H9 (cell line): ENCODE measurements at regions not wholly inside any gene's neighbourhood (a gene's known extent, or its start where the extent isn't known, plus 50 kb on each side); places are given as distances from the start of the nearest gene placed in this dataset.

Experiments used
- DNase-seq: peaks from one replicate; pipeline ENCODE4 v3.0.0-alpha.2; 2017
- H2AFZ ChIP-seq: one replicate; pipeline ENCODE4 v1.6.1; 2013; ENCODE audit warnings: mild to moderate bottlenecking, low read length, control low read depth, moderate library complexity
- H2AK5ac ChIP-seq: 2 replicates; pipeline ENCODE4 v1.6.1; 2013; ENCODE audit warnings: low read length, control low read depth, mixed read lengths; ENCODE audit not compliant: insufficient read length
- H2BK120ac ChIP-seq: one replicate; pipeline ENCODE4 v1.6.1; 2013; ENCODE audit warnings: low read depth, mild to moderate bottlenecking, low read length, control low read depth, inconsistent platforms; ENCODE audit not compliant: poor library complexity, severe bottlenecking
- H2BK12ac ChIP-seq: 2 replicates; pipeline ENCODE4 v1.6.1; 2013; ENCODE audit warnings: low read length, control low read depth, mixed read lengths, low read depth; ENCODE audit not compliant: insufficient read length
- H2BK15ac ChIP-seq: 2 replicates; pipeline ENCODE4 v1.6.1; 2013; ENCODE audit warnings: low read depth, low read length, control low read depth
- H2BK20ac ChIP-seq: one replicate; pipeline ENCODE4 v1.6.1; 2013; ENCODE audit warnings: low read depth, mild to moderate bottlenecking, low read length, control low read depth, inconsistent platforms; ENCODE audit not compliant: poor library complexity, severe bottlenecking
- H2BK5ac ChIP-seq: 2 replicates; pipeline ENCODE4 v1.6.1; 2013; ENCODE audit warnings: low read length, control low read depth, mixed read lengths; ENCODE audit not compliant: insufficient read length
- H3K14ac ChIP-seq: 2 replicates; pipeline ENCODE4 v1.6.1; 2013; ENCODE audit warnings: low read length, control low read depth; ENCODE audit not compliant: insufficient read depth
- H3K18ac ChIP-seq: 2 replicates; pipeline ENCODE4 v1.6.1; 2013; ENCODE audit warnings: low read depth, mild to moderate bottlenecking, mixed read lengths, low read length, control low read depth; ENCODE audit not compliant: insufficient read length
- H3K23ac ChIP-seq: 2 replicates; pipeline ENCODE4 v1.6.1; 2013; ENCODE audit warnings: low read length, control low read depth, mixed read lengths, low read depth; ENCODE audit not compliant: insufficient read length
- H3K23me2 ChIP-seq: 2 replicates; pipeline ENCODE4 v1.6.1; 2013; ENCODE audit warnings: low read depth, mild to moderate bottlenecking, mixed read lengths, low read length, control low read depth; ENCODE audit not compliant: insufficient read length, poor library complexity, severe bottlenecking
- H3K27ac ChIP-seq: 2 replicates; pipeline ENCODE4 v1.5.1; 2013; ENCODE audit warnings: low read length, control low read depth, mixed read lengths, low read depth; ENCODE audit not compliant: insufficient read length
- H3K27me3 ChIP-seq: 2 replicates; pipeline ENCODE4 v1.6.1; 2013; ENCODE audit warnings: low read length, control low read depth, inconsistent platforms; ENCODE audit not compliant: insufficient read depth
- H3K4ac ChIP-seq: 2 replicates; pipeline ENCODE4 v1.6.1; 2013; ENCODE audit warnings: low read depth, mild to moderate bottlenecking, control low read depth, inconsistent platforms, low read length, moderate library complexity
- H3K4me1 ChIP-seq: 2 replicates; pipeline ENCODE4 v1.6.1; 2013; ENCODE audit warnings: low read length, control low read depth, inconsistent platforms; ENCODE audit not compliant: insufficient read depth
- H3K4me2 ChIP-seq: 2 replicates; pipeline ENCODE4 v1.6.1; 2013; ENCODE audit warnings: low read length, control low read depth, mixed read lengths; ENCODE audit not compliant: insufficient read length, insufficient read depth
- H3K56ac ChIP-seq: 2 replicates; pipeline ENCODE4 v1.6.1; 2013; ENCODE audit warnings: low read depth, mild to moderate bottlenecking, mixed read lengths, low read length, control low read depth; ENCODE audit not compliant: insufficient read length
- H3K79me1 ChIP-seq: 2 replicates; pipeline ENCODE4 v1.6.1; 2013; ENCODE audit warnings: low read depth, mild to moderate bottlenecking, moderate library complexity, low read length, control low read depth, inconsistent platforms; ENCODE audit not compliant: insufficient read depth, poor library complexity, severe bottlenecking
- H3K79me2 ChIP-seq: 2 replicates; pipeline ENCODE4 v1.6.1; 2013; ENCODE audit warnings: low read length, control low read depth, inconsistent platforms; ENCODE audit not compliant: insufficient read depth
- H3K9ac ChIP-seq: 2 replicates; pipeline ENCODE4 v1.6.1; 2013; ENCODE audit warnings: low read length, control low read depth, mixed read lengths; ENCODE audit not compliant: insufficient read length; ENCODE audit errors: extremely low read depth
- H3K9me3 ChIP-seq: one replicate; pipeline ENCODE4 v1.6.1; 2013; ENCODE audit warnings: low read depth, low read length, inconsistent platforms; ENCODE audit not compliant: control insufficient read depth
- H3T11ph ChIP-seq: one replicate; pipeline ENCODE4 v1.6.1; 2013; ENCODE audit warnings: mild to moderate bottlenecking, low read length, control low read depth, inconsistent platforms
- H4K20me1 ChIP-seq: one replicate; pipeline ENCODE4 v1.6.1; 2013; ENCODE audit not compliant: control insufficient read depth, insufficient read length, insufficient read depth
- H4K5ac ChIP-seq: 2 replicates; pipeline ENCODE4 v1.6.1; 2013; ENCODE audit warnings: low read depth, mild to moderate bottlenecking, mixed read lengths, low read length, control low read depth; ENCODE audit not compliant: insufficient read length
- H4K8ac ChIP-seq: replicated peaks from 2 replicates; pipeline ENCODE4 v1.6.1; 2013; ENCODE audit warnings: low read length, control low read depth, mixed read lengths, low read depth; ENCODE audit not compliant: insufficient read length
- H4K91ac ChIP-seq: 2 replicates; pipeline ENCODE4 v1.6.1; 2013; ENCODE audit warnings: low read depth, mild to moderate bottlenecking, moderate library complexity, mixed read lengths, low read length, control low read depth; ENCODE audit not compliant: insufficient read length
- H3K27ac Mint-ChIP-seq, 3 experiments: 2 replicates in 2 of 3; 3 replicates in 1 of 3; pipeline ENCODE4 v1.8.0; 2020 to 2021; ENCODE audit warnings: mixed read lengths in 3 of 3, mild to moderate bottlenecking in 1 of 3, moderate library complexity in 1 of 3
- H3K27me3 Mint-ChIP-seq: 2 replicates; pipeline ENCODE4 v1.8.0; 2021; ENCODE audit warnings: low read depth, mild to moderate bottlenecking, moderate library complexity, mixed read lengths
- H3K36me3 Mint-ChIP-seq, 3 experiments: 2 replicates in 2 of 3; 3 replicates in 1 of 3; pipeline ENCODE4 v1.8.0; 2020 to 2021; ENCODE audit warnings: low read depth in 3 of 3, mixed read lengths in 3 of 3; ENCODE audit not compliant: insufficient read depth in 1 of 3
- H3K4me1 Mint-ChIP-seq, 2 experiments: 2 replicates each; pipeline ENCODE4 v1.8.0; 2020; ENCODE audit warnings: mixed read lengths in 2 of 2
- H3K4me3 Mint-ChIP-seq, 2 experiments: 2 replicates in 1 of 2; 3 replicates in 1 of 2; pipeline ENCODE4 v1.8.0; 2020 to 2021; ENCODE audit warnings: mild to moderate bottlenecking in 2 of 2, mixed read lengths in 2 of 2, moderate library complexity in 1 of 2
- H3K9me3 Mint-ChIP-seq, 2 experiments: 2 replicates in 1 of 2; 3 replicates in 1 of 2; pipeline ENCODE4 v1.8.0; 2020; ENCODE audit warnings: mild to moderate bottlenecking in 2 of 2, mixed read lengths in 2 of 2, moderate library complexity in 1 of 2
- CTCF ChIP-seq: fragments of 200-600 bp; sonication (generic); conservative IDR thresholded peaks from 3 replicates; pipeline ENCODE4 v1.8.0; 2021; ENCODE audit warnings: antibody characterized with exemption, mild to moderate bottlenecking
- WGBS: extraction: QIAGEN DNeasy Blood & Tissue Kit; methylation state at CpG from one replicate; pipeline ENCODE4 v1.1.7; 2013; ENCODE audit warnings: missing lambda C conversion rate, low lambda C conversion rate, mixed read lengths; ENCODE audit not compliant: insufficient read length; ENCODE audit errors: extremely low coverage; 5-methylcytosine and 5-hydroxymethylcytosine counted together

DNA sequence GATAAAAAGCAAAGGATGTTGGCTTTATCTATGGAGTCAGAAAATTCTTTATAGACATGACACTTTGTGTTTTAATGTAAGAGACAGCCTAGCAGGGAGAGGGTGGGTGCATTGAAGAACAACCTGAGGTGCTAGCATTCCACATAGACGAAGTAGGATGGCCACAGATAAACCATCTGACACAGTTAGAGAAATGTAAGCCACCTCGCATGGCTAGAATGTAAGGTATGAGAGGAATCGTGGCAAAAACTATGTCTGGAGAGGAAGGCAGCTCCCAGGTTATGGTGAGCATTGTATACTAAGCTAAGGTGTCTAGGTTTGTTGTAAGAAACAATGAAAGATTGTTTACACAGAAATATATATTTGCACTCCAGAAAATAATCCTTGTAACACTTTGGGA, 194.0 kb upstream of the SLITRK3 start:
- Histone ChIP-seq H2AK5ac (no peak overlapping the region), H4K8ac (no peak overlapping the region), H3K18ac (no peak overlapping the region), H2BK15ac (no peak overlapping the region), H2BK5ac (no peak overlapping the region), H3K56ac (no peak overlapping the region), H3K27me3 (no peaks in the 10 kb centered on the region), H3K79me2 (no peaks in the 10 kb centered on the region), H3K79me1 (no peaks in the 10 kb centered on the region), H3K23me2 (no peaks in the 10 kb centered on the region), H3K27ac (no peak overlapping the region), H2BK12ac (no peak overlapping the region), H4K91ac (no peak overlapping the region), H2AFZ (no peak overlapping the region), H4K5ac (no peak overlapping the region), H3K23ac (no peak overlapping the region), H4K20me1 (no peaks in the 10 kb centered on the region), H3K9me3 (no peaks in the 10 kb centered on the region), H2BK120ac (no peak overlapping the region), H3K4ac (no peak overlapping the region), H3T11ph (no peak overlapping the region), H3K4me2 (no peak overlapping the region), H3K4me1 (no peaks in the 10 kb centered on the region), H3K14ac (no peak overlapping the region), H2BK20ac (no peak overlapping the region), H3K9ac (no peak overlapping the region)
- WGBS = no CpG with 5 or more reads among the region's 3 CpGs
- TF ChIP-seq CTCF = no peak
- Mint-ChIP-seq H3K27ac (no peak overlapping the region), H3K4me1 (peaks cover 5% of the 10 kb centered on the region in 2 experiments), H3K36me3 (peaks cover 0 to 4% (median 4%) of the 10 kb centered on the region in 3 experiments; a peak in 3 of 7 replicates), H3K4me3 (no peak overlapping the region), H3K27me3 (no peaks in the 10 kb centered on the region; the same call in 1 of the 2 replicates), H3K9me3 (peaks cover 0 to 4% of the 10 kb centered on the region in 2 experiments; a peak in 2 of 5 replicates)
- no peak for DNase-seq
